ENCODE measurements at regions not wholly inside any gene's neighbourhood (a gene's known extent, or its start where the extent isn't known, plus 50 kb on each side); places are given as distances from the start of the nearest gene placed in this dataset.

DNA sequence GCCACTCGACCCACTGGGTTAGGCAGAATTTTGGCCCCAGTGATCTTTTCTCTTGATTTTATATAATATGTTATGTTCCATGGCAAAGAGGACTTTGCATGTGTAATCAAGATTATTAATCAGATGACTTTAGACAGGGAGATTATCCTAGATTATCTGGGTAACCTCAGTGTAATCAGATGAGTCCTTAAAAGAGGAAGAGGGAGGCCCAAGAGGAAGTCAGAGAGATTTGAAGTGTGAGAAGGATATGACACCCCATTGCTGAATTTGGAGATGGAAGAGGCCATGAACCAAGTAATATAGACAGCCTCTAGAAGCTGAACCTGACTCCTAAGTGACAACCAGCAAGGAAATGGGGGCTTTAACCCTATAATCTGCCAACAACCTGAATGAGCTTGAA lies 117.1 kb upstream of the CSF3R start:
- no peak overlapping the region for H3K27ac ChIP-seq
- no peak for TF ChIP-seq ZFX (IDR thresholded peaks at IDR 0.05)
- TF ChIP-seq, protein P1, sequence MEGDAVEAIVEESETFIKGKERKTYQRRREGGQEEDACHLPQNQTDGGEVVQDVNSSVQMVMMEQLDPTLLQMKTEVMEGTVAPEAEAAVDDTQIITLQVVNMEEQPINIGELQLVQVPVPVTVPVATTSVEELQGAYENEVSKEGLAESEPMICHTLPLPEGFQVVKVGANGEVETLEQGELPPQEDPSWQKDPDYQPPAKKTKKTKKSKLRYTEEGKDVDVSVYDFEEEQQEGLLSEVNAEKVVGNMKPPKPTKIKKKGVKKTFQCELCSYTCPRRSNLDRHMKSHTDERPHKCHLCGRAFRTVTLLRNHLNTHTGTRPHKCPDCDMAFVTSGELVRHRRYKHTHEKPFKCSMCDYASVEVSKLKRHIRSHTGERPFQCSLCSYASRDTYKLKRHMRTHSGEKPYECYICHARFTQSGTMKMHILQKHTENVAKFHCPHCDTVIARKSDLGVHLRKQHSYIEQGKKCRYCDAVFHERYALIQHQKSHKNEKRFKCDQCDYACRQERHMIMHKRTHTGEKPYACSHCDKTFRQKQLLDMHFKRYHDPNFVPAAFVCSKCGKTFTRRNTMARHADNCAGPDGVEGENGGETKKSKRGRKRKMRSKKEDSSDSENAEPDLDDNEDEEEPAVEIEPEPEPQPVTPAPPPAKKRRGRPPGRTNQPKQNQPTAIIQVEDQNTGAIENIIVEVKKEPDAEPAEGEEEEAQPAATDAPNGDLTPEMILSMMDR (conservative IDR thresholded peaks at IDR 0.05): no peak

DNA sequence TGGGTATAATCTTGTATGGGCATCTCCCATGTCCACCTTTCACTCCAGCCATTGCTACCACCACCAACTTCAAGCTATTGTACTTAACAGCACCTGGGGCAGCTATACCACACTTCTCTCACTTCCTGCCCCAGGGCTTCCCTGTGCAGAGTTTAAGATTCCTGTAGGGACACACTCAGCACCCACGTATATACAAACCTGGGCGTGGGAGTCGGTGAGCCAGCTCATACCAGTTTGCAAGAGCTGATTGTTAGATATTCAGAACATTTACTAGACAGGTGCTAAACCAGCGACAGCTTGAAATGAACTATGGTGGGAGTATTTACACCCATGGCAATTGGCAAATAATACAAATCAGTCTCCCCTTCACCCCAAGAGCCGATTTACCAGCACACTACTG lies 114.8 kb upstream of the CSF3R start:
- TF ChIP-seq ZFX (IDR thresholded peaks at IDR 0.05): no peak
- no peak overlapping the region for H3K27ac ChIP-seq

DNA sequence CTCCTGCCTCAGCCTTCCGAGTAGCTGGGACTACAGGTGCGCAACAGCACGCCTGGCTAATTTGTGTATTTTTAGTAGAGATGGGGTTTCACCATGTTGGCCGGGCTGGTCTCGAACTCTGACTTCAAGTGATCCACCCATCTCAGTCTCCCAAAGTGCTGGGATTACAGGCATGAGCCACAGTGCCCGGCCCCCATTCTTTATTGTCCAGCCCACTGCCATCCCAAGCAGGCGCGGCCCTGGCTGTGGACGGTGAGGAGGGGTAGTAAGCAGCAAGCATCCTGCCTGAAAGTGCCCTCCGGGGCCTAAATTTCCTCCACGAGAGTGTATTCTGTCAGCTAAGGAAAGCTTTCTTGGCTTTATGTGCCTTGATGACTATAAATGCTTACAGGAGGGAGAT lies 113.2 kb upstream of the CSF3R start:
- H3K27ac ChIP-seq: no peak overlapping the region
- TF ChIP-seq, protein P1 (conservative IDR thresholded peaks at IDR 0.05): no peak
- TF ChIP-seq ZFX (IDR thresholded peaks at IDR 0.05): no peak

DNA sequence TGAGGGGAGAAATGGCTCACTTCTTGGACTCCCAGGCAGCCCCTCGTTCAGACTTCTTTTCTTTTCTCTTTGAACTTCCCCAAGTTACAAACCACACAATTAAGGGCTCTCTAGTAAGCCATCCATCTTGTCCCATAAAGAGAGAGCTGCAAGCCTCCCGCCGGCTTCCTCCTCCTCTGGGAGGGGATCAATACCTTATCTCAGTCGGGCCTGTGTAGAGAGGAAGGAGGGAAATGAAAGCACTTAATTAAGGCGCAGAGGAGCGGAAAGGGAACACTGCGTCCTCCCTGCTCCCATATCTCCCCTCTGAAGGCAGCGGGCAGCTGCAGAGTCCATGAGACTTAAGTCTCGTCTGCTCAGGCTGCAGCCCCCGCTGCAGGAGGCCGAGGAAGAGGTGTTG lies 112.6 kb upstream of the CSF3R start:
- H3K27ac ChIP-seq: no peak overlapping the region
- TF ChIP-seq, protein P1 (conservative IDR thresholded peaks at IDR 0.05): no peak
- TF ChIP-seq ZFX (IDR thresholded peaks at IDR 0.05): no peak

DNA sequence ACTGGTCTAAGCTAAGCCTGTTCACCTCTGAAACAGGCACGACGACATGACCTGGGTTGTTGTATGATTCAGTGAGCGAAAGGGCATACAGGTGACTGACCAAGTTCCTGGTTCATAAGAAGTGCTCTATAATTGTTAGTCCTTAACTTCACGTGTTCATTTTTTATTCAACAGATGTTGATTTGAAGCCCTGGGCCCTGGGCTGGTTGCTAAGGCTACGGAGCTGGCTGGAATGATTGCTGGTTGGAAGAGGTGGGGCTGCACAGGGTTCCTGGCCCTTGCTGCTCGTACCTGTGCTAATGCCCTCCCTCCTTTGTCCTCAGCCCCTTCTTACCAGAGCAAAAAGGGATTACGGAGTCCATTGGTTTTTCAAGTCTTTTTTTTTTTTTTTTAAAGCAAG lies 111.3 kb upstream of the CSF3R start:
- H3K27ac ChIP-seq: no peak overlapping the region
- no peak for TF ChIP-seq ZFX (IDR thresholded peaks at IDR 0.05)
- TF ChIP-seq, protein P1 (conservative IDR thresholded peaks at IDR 0.05): no peak

DNA sequence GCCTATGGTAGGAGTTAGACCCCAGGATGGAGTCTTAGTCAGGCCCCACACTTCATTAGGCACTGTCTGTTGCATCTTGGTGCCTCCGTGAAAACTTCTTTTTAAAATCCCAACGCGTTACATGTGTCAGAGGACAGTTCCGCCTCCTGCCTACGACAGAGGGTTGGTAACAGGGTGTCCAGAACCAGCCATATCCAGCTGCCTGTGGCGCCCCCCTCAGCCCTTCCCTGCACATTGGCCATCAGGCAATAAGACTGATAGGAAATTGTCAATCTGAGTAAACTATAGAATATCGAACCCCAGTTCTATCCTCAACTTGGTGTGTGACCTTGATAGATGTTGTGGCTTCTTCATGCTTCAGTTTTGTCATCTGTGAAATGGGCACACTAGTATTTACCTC lies 108.6 kb upstream of the CSF3R start:
- no peak overlapping the region for H3K27ac ChIP-seq
- TF ChIP-seq, protein P1 (conservative IDR thresholded peaks at IDR 0.05): no peak
- no peak for TF ChIP-seq ZFX (IDR thresholded peaks at IDR 0.05)

DNA sequence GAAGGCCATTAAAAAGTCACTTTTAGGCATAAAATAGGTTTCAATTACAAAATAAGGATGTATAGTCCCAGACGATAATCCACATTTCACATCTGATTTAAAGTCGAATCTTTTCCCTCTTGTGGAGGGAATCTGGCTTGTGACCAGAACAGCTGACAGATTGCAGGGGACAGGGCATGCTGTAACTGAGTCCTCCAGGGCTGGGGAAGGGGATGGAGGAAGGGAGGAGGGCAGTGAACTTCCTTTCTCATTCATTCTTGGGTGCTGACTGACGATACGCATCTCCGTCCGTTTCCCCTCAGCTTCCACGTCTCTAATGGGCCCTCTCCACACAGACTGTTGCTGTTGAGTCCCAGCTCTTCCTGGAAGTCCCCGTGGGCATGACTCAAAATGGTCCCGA lies 108.1 kb upstream of the CSF3R start:
- TF ChIP-seq, protein P1 (conservative IDR thresholded peaks at IDR 0.05): no peak
- no peak for TF ChIP-seq ZFX (IDR thresholded peaks at IDR 0.05)
- no peak overlapping the region for H3K27ac ChIP-seq

DNA sequence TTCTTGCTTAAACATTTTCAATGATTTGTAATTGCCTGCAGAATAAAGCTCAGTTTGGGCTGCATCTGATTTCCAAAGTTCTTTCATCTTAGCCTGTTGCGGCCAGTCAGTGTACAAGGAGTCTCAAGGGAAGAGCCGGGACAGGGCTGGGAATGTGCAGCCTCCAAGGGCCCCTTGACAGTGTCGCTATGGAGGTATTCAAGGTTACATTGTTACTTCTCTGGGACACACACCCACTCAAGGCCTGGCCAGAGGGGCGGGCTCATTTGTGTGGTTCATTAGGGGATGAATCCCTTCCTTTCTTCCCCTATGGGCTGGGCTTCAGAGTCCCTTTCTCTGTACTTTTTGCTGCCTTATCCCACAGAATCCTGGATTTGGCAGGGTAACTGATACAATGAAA lies 107.6 kb upstream of the CSF3R start:
- H3K27ac ChIP-seq: no peak overlapping the region
- TF ChIP-seq, protein P1 (conservative IDR thresholded peaks at IDR 0.05): no peak
- TF ChIP-seq ZFX (IDR thresholded peaks at IDR 0.05): no peak

All from C4-2B (cell line).